GM18868 (cell line): ENCODE measurements at regions not wholly inside any gene's neighbourhood (a gene's known extent, or its start where the extent isn't known, plus 50 kb on each side); places are given as distances from the start of the nearest gene placed in this dataset.

Source experiments
- ATAC-seq: cut with Tn5 transposase; IDR thresholded peaks from one replicate; pipeline ENCODE4 v1.9.1; 2021; ENCODE audit warnings: mild to moderate bottlenecking, moderate library complexity; ENCODE audit not compliant: unreplicated experiment

- no peak for ATAC-seq
Measured at GRCh38 chr1:191134796-191135195, 657.1 kb upstream of the BRINP3 start.

- no peak for ATAC-seq
Measured at GRCh38 chr1:191140038-191140437, 662.4 kb upstream of the BRINP3 start.

- no peak for ATAC-seq
Measured at GRCh38 chr1:191142748-191143147, 665.1 kb upstream of the BRINP3 start.

- no peak for ATAC-seq
Measured at GRCh38 chr1:191145834-191146233, 668.2 kb upstream of the BRINP3 start.

- no peak for ATAC-seq
Measured at GRCh38 chr1:191151321-191151807, 673.7 kb upstream of the BRINP3 start.

GRCh38 chr1:191152776-191153175, 675.1 kb upstream of the BRINP3 start:
- ATAC-seq = peak; percentile 77

GRCh38 chr1:191155178-191155577, 677.5 kb upstream of the BRINP3 start:
- no peak for ATAC-seq

GRCh38 chr1:191160837-191161236, 683.2 kb upstream of the BRINP3 start:
- no peak for ATAC-seq

- no peak for ATAC-seq
Measured at GRCh38 chr1:191162762-191163161, 685.1 kb upstream of the BRINP3 start.

GRCh38 chr1:191163621-191164020, 686.0 kb upstream of the BRINP3 start:
- ATAC-seq = no peak

- ATAC-seq = peak; percentile 98
Measured at GRCh38 chr1:191174298-191174697, 696.6 kb upstream of the BRINP3 start.

- no peak for ATAC-seq
Measured at GRCh38 chr1:191176131-191176530, 698.5 kb upstream of the BRINP3 start.

GRCh38 chr1:191206513-191207207, 729.0 kb upstream of the BRINP3 start:
- peak; percentile 69 for ATAC-seq

- ATAC-seq = no peak
Measured at GRCh38 chr1:191222206-191222605, 744.5 kb upstream of the BRINP3 start.

GRCh38 chr1:191240925-191241324, 763.3 kb upstream of the BRINP3 start:
- ATAC-seq = no peak

GRCh38 chr1:191255354-191256054, 777.8 kb upstream of the BRINP3 start:
- ATAC-seq = peak; percentile 88

- no peak for ATAC-seq
Measured at GRCh38 chr1:191256917-191257316, 779.3 kb upstream of the BRINP3 start.

GRCh38 chr1:191260056-191260455, 782.4 kb upstream of the BRINP3 start:
- no peak for ATAC-seq

- ATAC-seq = no peak
Measured at GRCh38 chr1:191261111-191261510, 783.4 kb upstream of the BRINP3 start.

GRCh38 chr1:191279266-191279800, 801.7 kb upstream of the BRINP3 start:
- no peak for ATAC-seq

- ATAC-seq = no peak
Measured at GRCh38 chr1:191284175-191284574, 806.5 kb upstream of the BRINP3 start.

GRCh38 chr1:191290441-191290840, 812.8 kb upstream of the BRINP3 start:
- ATAC-seq = no peak
